ENCODE measurements at regions not wholly inside any gene's neighbourhood (a gene's known extent, or its start where the extent isn't known, plus 50 kb on each side); places are given as distances from the start of the nearest gene placed in this dataset.

- TF ChIP-seq EP300 (IDR thresholded peaks at IDR 0.05) (no peak), POLR2A (IDR thresholded peaks at IDR 0.05) (no peak), CTCF (IDR thresholded peaks at IDR 0.05) (no peak), POLR2AphosphoS5 (IDR thresholded peaks at IDR 0.05) (no peak)
- Histone ChIP-seq H3K4me3 (no peak overlapping the region), H3K27ac (no peak overlapping the region), H3K27me3 (no peaks in the 10 kb centered on the region), H3K36me3 (no peaks in the 10 kb centered on the region), H3K4me1 (no peaks in the 10 kb centered on the region), H3K9me3 (no peaks in the 10 kb centered on the region)
- no peak for DNase-seq (ENCODE audit: low spot score in 2 of 2)
- 73% methylated on average over 4 of the region's 4 CpGs for WGBS
These were observed 128.6 kb upstream of the SVIL start for GRCh38 chr10:29763396-29763795.

GRCh38 chr10:29761916-29762315 is 127.1 kb upstream of the SVIL start:
- no peak overlapping the region for H3K27ac ChIP-seq
- WGBS = 75% methylated on average over 4 of the region's 5 CpGs
- no peaks in the 10 kb centered on the region for H3K4me1 ChIP-seq
- H3K27me3 ChIP-seq = no peaks in the 10 kb centered on the region
- TF ChIP-seq CTCF (IDR thresholded peaks at IDR 0.05) (no peak), EP300 (IDR thresholded peaks at IDR 0.05) (no peak), POLR2A (IDR thresholded peaks at IDR 0.05) (no peak), POLR2AphosphoS5 (IDR thresholded peaks at IDR 0.05) (no peak)
- no peak overlapping the region for H3K4me3 ChIP-seq
- H3K9me3 ChIP-seq = no peaks in the 10 kb centered on the region
- DNase-seq (ENCODE audit: low spot score in 2 of 2) = peak in 1 of 2 donors; percentile 18
- no peaks in the 10 kb centered on the region for H3K36me3 ChIP-seq

- Histone ChIP-seq H3K27ac (no peak overlapping the region), H3K4me3 (no peak overlapping the region), H3K27me3 (no peaks in the 10 kb centered on the region), H3K9me3 (no peaks in the 10 kb centered on the region), H3K36me3 (no peaks in the 10 kb centered on the region), H3K4me1 (no peaks in the 10 kb centered on the region)
- TF ChIP-seq POLR2A (IDR thresholded peaks at IDR 0.05) (no peak), CTCF (IDR thresholded peaks at IDR 0.05) (no peak), EP300 (IDR thresholded peaks at IDR 0.05) (no peak), POLR2AphosphoS5 (IDR thresholded peaks at IDR 0.05) (no peak)
- peak in 1 of 2 donors; percentile 23 for DNase-seq (ENCODE audit: low spot score in 2 of 2)
- 72% methylated on average over 4 of the region's 4 CpGs for WGBS
These were observed 125.5 kb upstream of the SVIL start for GRCh38 chr10:29760138-29760900.

DNA sequence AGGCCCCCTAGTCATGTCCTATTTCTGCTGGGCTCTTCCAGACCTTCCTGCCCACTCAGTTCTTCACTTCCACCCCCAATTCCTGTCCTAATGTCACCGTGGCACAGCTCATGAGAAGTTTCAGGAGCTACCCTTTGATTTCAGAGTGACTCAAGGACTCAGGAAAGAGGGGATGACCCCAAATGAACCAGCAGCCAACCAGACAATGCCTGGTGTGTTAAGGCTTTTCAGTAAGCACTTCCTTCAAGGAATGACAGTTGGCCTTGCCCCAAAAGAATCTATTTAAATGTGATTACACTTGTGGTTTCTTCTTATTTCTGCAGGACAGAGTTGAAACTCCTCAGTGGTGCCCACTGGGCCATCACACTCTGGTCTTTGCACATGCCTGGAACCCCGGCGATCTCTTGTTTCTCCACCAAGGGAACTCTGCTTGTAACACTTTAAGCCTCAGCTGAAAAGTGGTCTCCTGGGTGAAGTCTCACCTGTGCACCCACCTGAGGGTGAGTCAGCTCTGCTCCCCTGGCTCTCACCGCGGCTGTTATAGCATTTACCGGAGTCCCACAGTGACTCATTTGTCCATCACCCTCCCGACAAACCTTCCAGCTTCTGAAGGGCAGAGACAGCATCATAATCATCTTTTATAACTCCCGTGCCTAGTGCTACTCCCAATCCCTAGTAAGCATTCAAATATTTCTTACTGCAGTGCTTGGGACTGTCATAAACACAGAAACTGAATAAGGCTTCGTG is 123.0 kb upstream of the SVIL start:
- H3K9me3 ChIP-seq = no peaks in the 10 kb centered on the region
- no peak overlapping the region for H3K4me3 ChIP-seq
- H3K27me3 ChIP-seq = no peaks in the 10 kb centered on the region
- no peaks in the 10 kb centered on the region for H3K36me3 ChIP-seq
- H3K4me1 ChIP-seq = no peaks in the 10 kb centered on the region
- DNase-seq (ENCODE audit: low spot score in 2 of 2) = peak in 1 of 2 donors; percentile 44
- no peak for TF ChIP-seq POLR2AphosphoS5 (IDR thresholded peaks at IDR 0.05)
- no peak for TF ChIP-seq POLR2A (IDR thresholded peaks at IDR 0.05)
- TF ChIP-seq CTCF (IDR thresholded peaks at IDR 0.05) = no peak
- no peak for TF ChIP-seq EP300 (IDR thresholded peaks at IDR 0.05)
- WGBS = 77% methylated on average over 8 of the region's 9 CpGs
- no peak overlapping the region for H3K27ac ChIP-seq

GRCh38 chr10:29756451-29756850 is 121.7 kb upstream of the SVIL start:
- TF ChIP-seq POLR2AphosphoS5 (IDR thresholded peaks at IDR 0.05) (no peak), POLR2A (IDR thresholded peaks at IDR 0.05) (no peak), CTCF (IDR thresholded peaks at IDR 0.05) (no peak), EP300 (IDR thresholded peaks at IDR 0.05) (no peak)
- H3K4me3 ChIP-seq = no peak overlapping the region
- H3K9me3 ChIP-seq = no peaks in the 10 kb centered on the region
- H3K27ac ChIP-seq = no peak overlapping the region
- no peak for DNase-seq (ENCODE audit: low spot score in 2 of 2)
- 73% methylated on average over 3 of the region's 3 CpGs for WGBS
- H3K36me3 ChIP-seq = no peaks in the 10 kb centered on the region
- H3K4me1 ChIP-seq = no peaks in the 10 kb centered on the region
- no peaks in the 10 kb centered on the region for H3K27me3 ChIP-seq
